ENCODE measurements at regions not wholly inside any gene's neighbourhood (a gene's known extent, or its start where the extent isn't known, plus 50 kb on each side); places are given as distances from the start of the nearest gene placed in this dataset.

- Mint-ChIP-seq H3K36me3 (ENCODE audit: low read depth) (no peaks in the 10 kb centered on the region), H3K4me1 (ENCODE audit: low read depth) (no peaks in the 10 kb centered on the region), H3K4me3 (no peak overlapping the region), H3K9me3 (peaks cover 20% of the 10 kb centered on the region), H3K27me3 (peaks cover 3% of the 10 kb centered on the region), H3K27ac (no peak overlapping the region)
- intact Hi-C loops (cut with micrococcal nuclease): no loop called here
These were observed 117.6 kb upstream of the PIEZO2 start for GRCh38 chr18:11266781-11267480.

GRCh38 chr18:11261486-11261885 lies 112.1 kb upstream of the PIEZO2 start:
- Mint-ChIP-seq H3K9me3 (peaks cover 21% of the 10 kb centered on the region), H3K36me3 (ENCODE audit: low read depth) (no peaks in the 10 kb centered on the region), H3K4me1 (ENCODE audit: low read depth) (peaks cover 18% of the 10 kb centered on the region), H3K27ac (no peak overlapping the region), H3K4me3 (no peak overlapping the region), H3K27me3 (peaks cover 1% of the 10 kb centered on the region)
- intact Hi-C loops (cut with micrococcal nuclease): no loop called here

- intact Hi-C loops (cut with micrococcal nuclease): no loop called here
- H3K4me1 Mint-ChIP-seq (ENCODE audit: low read depth): peaks cover 18% of the 10 kb centered on the region
- H3K27ac Mint-ChIP-seq: no peak overlapping the region
- H3K4me3 Mint-ChIP-seq: no peak overlapping the region
- H3K9me3 Mint-ChIP-seq: peaks cover 19% of the 10 kb centered on the region
- H3K27me3 Mint-ChIP-seq: peaks cover 1% of the 10 kb centered on the region
- no peaks in the 10 kb centered on the region for H3K36me3 Mint-ChIP-seq (ENCODE audit: low read depth)
These were observed 111.6 kb upstream of the PIEZO2 start for GRCh38 chr18:11260961-11261461.

- Mint-ChIP-seq H3K4me3 (no peak overlapping the region), H3K27me3 (peaks cover 1% of the 10 kb centered on the region), H3K27ac (peak overlapping the region; percentile 51), H3K4me1 (ENCODE audit: low read depth) (peaks cover 18% of the 10 kb centered on the region), H3K9me3 (peaks cover 19% of the 10 kb centered on the region), H3K36me3 (ENCODE audit: low read depth) (no peaks in the 10 kb centered on the region)
- intact Hi-C loops (cut with micrococcal nuclease): no loop called here
These were observed 110.2 kb upstream of the PIEZO2 start for GRCh38 chr18:11259469-11260150.

GRCh38 chr18:11258039-11258610 lies 108.8 kb upstream of the PIEZO2 start:
- Mint-ChIP-seq H3K4me3 (no peak overlapping the region), H3K9me3 (peaks cover 8% of the 10 kb centered on the region), H3K27ac (no peak overlapping the region)

GRCh38 chr18:11256251-11256650 lies 106.9 kb upstream of the PIEZO2 start:
- H3K36me3 Mint-ChIP-seq (ENCODE audit: low read depth): no peaks in the 10 kb centered on the region
- no peak overlapping the region for H3K4me3 Mint-ChIP-seq
- H3K4me1 Mint-ChIP-seq (ENCODE audit: low read depth): peaks cover 31% of the 10 kb centered on the region
- intact Hi-C loops (cut with micrococcal nuclease): no loop called here
- H3K27ac Mint-ChIP-seq: no peak overlapping the region
- H3K27me3 Mint-ChIP-seq: peaks cover 1% of the 10 kb centered on the region
- peaks cover 8% of the 10 kb centered on the region for H3K9me3 Mint-ChIP-seq

More at GRCh38 chr18:11258039-11258610, 108.8 kb upstream of the PIEZO2 start:
- H3K36me3 Mint-ChIP-seq (ENCODE audit: low read depth): no peaks in the 10 kb centered on the region
- H3K27me3 Mint-ChIP-seq: peaks cover 1% of the 10 kb centered on the region
- peaks cover 18% of the 10 kb centered on the region for H3K4me1 Mint-ChIP-seq (ENCODE audit: low read depth)
- intact Hi-C loops (cut with micrococcal nuclease): no loop called here

GRCh38 chr18:11251891-11252270 lies 102.5 kb upstream of the PIEZO2 start:
- intact Hi-C loops (cut with micrococcal nuclease): no loop called here
- peaks cover 12% of the 10 kb centered on the region for H3K4me1 Mint-ChIP-seq (ENCODE audit: low read depth)
- H3K4me3 Mint-ChIP-seq: no peak overlapping the region
- no peaks in the 10 kb centered on the region for H3K9me3 Mint-ChIP-seq
- H3K36me3 Mint-ChIP-seq (ENCODE audit: low read depth): no peaks in the 10 kb centered on the region
- H3K27me3 Mint-ChIP-seq: peaks cover 1% of the 10 kb centered on the region
- peak overlapping the region; percentile 26 for H3K27ac Mint-ChIP-seq

- H3K36me3 Mint-ChIP-seq (ENCODE audit: low read depth): no peaks in the 10 kb centered on the region
- intact Hi-C loops (cut with micrococcal nuclease): no loop called here
- no peak overlapping the region for H3K4me3 Mint-ChIP-seq
- H3K9me3 Mint-ChIP-seq: no peaks in the 10 kb centered on the region
- H3K4me1 Mint-ChIP-seq (ENCODE audit: low read depth): peaks cover 12% of the 10 kb centered on the region
- no peaks in the 10 kb centered on the region for H3K27me3 Mint-ChIP-seq
- H3K27ac Mint-ChIP-seq: peak overlapping the region; percentile 26
These were observed 102.0 kb upstream of the PIEZO2 start for GRCh38 chr18:11251229-11251890.

- H3K9me3 Mint-ChIP-seq: no peaks in the 10 kb centered on the region
- no peaks in the 10 kb centered on the region for H3K36me3 Mint-ChIP-seq (ENCODE audit: low read depth)
- intact Hi-C loops (cut with micrococcal nuclease): no loop called here
- no peak overlapping the region for H3K27ac Mint-ChIP-seq
- no peaks in the 10 kb centered on the region for H3K27me3 Mint-ChIP-seq
- peaks cover 12% of the 10 kb centered on the region for H3K4me1 Mint-ChIP-seq (ENCODE audit: low read depth)
- H3K4me3 Mint-ChIP-seq: no peak overlapping the region
These were observed 100.0 kb upstream of the PIEZO2 start for GRCh38 chr18:11249391-11249790.

- H3K9me3 Mint-ChIP-seq: no peaks in the 10 kb centered on the region
- H3K27ac Mint-ChIP-seq: no peak overlapping the region
- no peaks in the 10 kb centered on the region for H3K27me3 Mint-ChIP-seq
- H3K36me3 Mint-ChIP-seq (ENCODE audit: low read depth): no peaks in the 10 kb centered on the region
- intact Hi-C loops (cut with micrococcal nuclease): no loop called here
- peaks cover 11% of the 10 kb centered on the region for H3K4me1 Mint-ChIP-seq (ENCODE audit: low read depth)
- no peak overlapping the region for H3K4me3 Mint-ChIP-seq
These were observed 98.1 kb upstream of the PIEZO2 start for GRCh38 chr18:11247381-11247970.

GRCh38 chr18:11246495-11247300 lies 97.3 kb upstream of the PIEZO2 start:
- H3K9me3 Mint-ChIP-seq: no peaks in the 10 kb centered on the region
- no peaks in the 10 kb centered on the region for H3K36me3 Mint-ChIP-seq (ENCODE audit: low read depth)
- peaks cover 3% of the 10 kb centered on the region for H3K4me1 Mint-ChIP-seq (ENCODE audit: low read depth)
- intact Hi-C loops (cut with micrococcal nuclease): no loop called here
- H3K27me3 Mint-ChIP-seq: no peaks in the 10 kb centered on the region
- H3K27ac Mint-ChIP-seq: no peak overlapping the region
- H3K4me3 Mint-ChIP-seq: no peak overlapping the region

GRCh38 chr18:11245879-11246278 lies 96.5 kb upstream of the PIEZO2 start:
- Mint-ChIP-seq H3K4me1 (ENCODE audit: low read depth) (no peaks in the 10 kb centered on the region), H3K36me3 (ENCODE audit: low read depth) (no peaks in the 10 kb centered on the region), H3K4me3 (no peak overlapping the region), H3K9me3 (no peaks in the 10 kb centered on the region), H3K27ac (no peak overlapping the region), H3K27me3 (no peaks in the 10 kb centered on the region)
- intact Hi-C loops (cut with micrococcal nuclease): no loop called here

GRCh38 chr18:11237484-11237883 lies 88.1 kb upstream of the PIEZO2 start:
- Mint-ChIP-seq H3K4me1 (ENCODE audit: low read depth) (no peaks in the 10 kb centered on the region), H3K4me3 (no peak overlapping the region), H3K9me3 (no peaks in the 10 kb centered on the region), H3K27me3 (no peaks in the 10 kb centered on the region), H3K27ac (no peak overlapping the region), H3K36me3 (ENCODE audit: low read depth) (no peaks in the 10 kb centered on the region)
- intact Hi-C loops (cut with micrococcal nuclease): no loop called here

Measured in dendritic cell treated with granulocyte-macrophage colony-stimulating factor and Interleukin-4, amounts not matched to agents 40 ng/mL and 50 ng/mL, for 4 days (primary cell).